ENCODE measurements at regions not wholly inside any gene's neighbourhood (a gene's known extent, or its start where the extent isn't known, plus 50 kb on each side); places are given as distances from the start of the nearest gene placed in this dataset.

- intact Hi-C loops (cut with DNase I): no loop called here
- H3K27me3 ChIP-seq: no peaks in the 10 kb centered on the region
- no peaks in the 10 kb centered on the region for H3K36me3 ChIP-seq
- H3K4me3 ChIP-seq (replicated peaks in 1 of 3): no peak overlapping the region
- 90 to 94% methylated on average over 9 of the region's 9 CpGs for WGBS, 2 donors
- no peaks in the 10 kb centered on the region for H3K9me3 ChIP-seq
- DNase-seq: no peak
- H3K27ac ChIP-seq: no peak overlapping the region
- H3K4me1 ChIP-seq: peaks cover 14 to 33% of the 10 kb centered on the region in 2 donors
- TF ChIP-seq, protein P1, sequence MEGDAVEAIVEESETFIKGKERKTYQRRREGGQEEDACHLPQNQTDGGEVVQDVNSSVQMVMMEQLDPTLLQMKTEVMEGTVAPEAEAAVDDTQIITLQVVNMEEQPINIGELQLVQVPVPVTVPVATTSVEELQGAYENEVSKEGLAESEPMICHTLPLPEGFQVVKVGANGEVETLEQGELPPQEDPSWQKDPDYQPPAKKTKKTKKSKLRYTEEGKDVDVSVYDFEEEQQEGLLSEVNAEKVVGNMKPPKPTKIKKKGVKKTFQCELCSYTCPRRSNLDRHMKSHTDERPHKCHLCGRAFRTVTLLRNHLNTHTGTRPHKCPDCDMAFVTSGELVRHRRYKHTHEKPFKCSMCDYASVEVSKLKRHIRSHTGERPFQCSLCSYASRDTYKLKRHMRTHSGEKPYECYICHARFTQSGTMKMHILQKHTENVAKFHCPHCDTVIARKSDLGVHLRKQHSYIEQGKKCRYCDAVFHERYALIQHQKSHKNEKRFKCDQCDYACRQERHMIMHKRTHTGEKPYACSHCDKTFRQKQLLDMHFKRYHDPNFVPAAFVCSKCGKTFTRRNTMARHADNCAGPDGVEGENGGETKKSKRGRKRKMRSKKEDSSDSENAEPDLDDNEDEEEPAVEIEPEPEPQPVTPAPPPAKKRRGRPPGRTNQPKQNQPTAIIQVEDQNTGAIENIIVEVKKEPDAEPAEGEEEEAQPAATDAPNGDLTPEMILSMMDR (IDR thresholded peaks at IDR 0.05): no peak
- TF ChIP-seq POLR2A (IDR thresholded peaks at IDR 0.05): no peak
These were observed 94.8 kb upstream of the ADRA1B start for GRCh38 chr5:159821461-159821940.

DNA sequence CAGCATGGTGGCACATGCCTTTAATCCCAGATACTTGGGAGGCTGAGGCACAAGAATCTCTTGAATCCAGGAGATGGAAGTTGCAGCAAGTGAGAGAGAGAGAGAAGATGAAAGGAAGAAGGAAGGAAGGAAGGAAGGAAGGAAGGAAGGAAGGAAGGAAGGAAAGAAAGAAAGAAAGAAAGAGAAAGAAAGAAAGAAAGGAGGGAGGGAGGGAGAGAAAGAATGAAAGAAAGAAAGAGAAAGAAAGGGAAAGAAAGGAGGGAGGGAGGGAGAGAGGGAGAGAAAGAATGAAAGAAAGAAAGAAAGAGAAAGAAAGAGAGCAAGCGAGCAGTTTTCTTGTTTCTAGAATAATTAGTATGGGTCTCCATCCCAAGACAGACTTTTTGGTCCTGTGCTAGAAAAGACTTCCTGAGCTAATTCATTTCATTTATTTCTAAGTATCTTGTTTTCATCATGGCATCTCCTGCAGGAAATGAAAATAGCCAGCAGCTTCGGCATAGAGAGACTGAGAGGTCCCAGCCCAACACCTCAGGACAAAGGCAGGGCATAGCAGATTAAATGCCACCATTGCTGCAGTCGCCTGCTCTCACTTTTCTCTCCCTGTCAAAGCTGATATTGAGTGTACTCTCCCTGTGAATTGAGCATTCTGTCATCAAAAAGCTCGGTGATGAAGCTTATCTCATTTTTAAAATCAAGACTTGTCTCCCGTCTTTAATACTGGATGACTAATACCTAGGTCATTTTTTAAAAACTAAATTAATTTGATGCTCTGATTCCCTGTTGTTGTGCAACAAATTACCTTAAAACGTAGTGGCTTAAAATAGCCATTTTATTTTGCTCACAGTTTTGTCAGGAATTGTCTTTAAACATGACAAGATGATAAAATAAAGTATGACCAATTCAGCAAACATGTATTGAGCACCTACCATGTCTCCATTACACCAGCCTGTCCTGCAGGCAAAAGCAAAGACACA, 91.8 kb upstream of the ADRA1B start:
- peaks cover 22 to 34% of the 10 kb centered on the region in 2 donors for H3K4me1 ChIP-seq
- H3K4me3 ChIP-seq (replicated peaks in 1 of 3): no peak overlapping the region
- no peak for DNase-seq
- H3K9me3 ChIP-seq: no peaks in the 10 kb centered on the region
- peak overlapping the region in 1 of 3 donors; percentile 43 for H3K27ac ChIP-seq
- intact Hi-C loops (cut with DNase I): no loop called here
- H3K27me3 ChIP-seq: no peaks in the 10 kb centered on the region
- H3K36me3 ChIP-seq: no peaks in the 10 kb centered on the region
- WGBS, 2 donors: 82 to 86% methylated on average over 6 of the region's 6 CpGs
- TF ChIP-seq POLR2A (IDR thresholded peaks at IDR 0.05): no peak
- TF ChIP-seq, protein P1 (IDR thresholded peaks at IDR 0.05): no peak

- 9 to 12% methylated on average over 3 of the region's 3 CpGs for WGBS, 2 donors
- H3K27ac ChIP-seq: peak overlapping the region in 2 of 3 donors; percentile 74 to 75
- intact Hi-C loops (cut with DNase I): no loop called here
- H3K4me1 ChIP-seq: peaks cover 22 to 27% of the 10 kb centered on the region in 2 donors
- H3K4me3 ChIP-seq (replicated peaks in 1 of 3): no peak overlapping the region
- no peaks in the 10 kb centered on the region for H3K9me3 ChIP-seq
- H3K36me3 ChIP-seq: no peaks in the 10 kb centered on the region
- no peak for TF ChIP-seq POLR2A (IDR thresholded peaks at IDR 0.05)
- TF ChIP-seq, protein P1 (IDR thresholded peaks at IDR 0.05): no peak
- peak; percentile 92 for DNase-seq
- H3K27me3 ChIP-seq: no peaks in the 10 kb centered on the region
These were observed 90.7 kb upstream of the ADRA1B start for GRCh38 chr5:159825551-159826051.

DNA sequence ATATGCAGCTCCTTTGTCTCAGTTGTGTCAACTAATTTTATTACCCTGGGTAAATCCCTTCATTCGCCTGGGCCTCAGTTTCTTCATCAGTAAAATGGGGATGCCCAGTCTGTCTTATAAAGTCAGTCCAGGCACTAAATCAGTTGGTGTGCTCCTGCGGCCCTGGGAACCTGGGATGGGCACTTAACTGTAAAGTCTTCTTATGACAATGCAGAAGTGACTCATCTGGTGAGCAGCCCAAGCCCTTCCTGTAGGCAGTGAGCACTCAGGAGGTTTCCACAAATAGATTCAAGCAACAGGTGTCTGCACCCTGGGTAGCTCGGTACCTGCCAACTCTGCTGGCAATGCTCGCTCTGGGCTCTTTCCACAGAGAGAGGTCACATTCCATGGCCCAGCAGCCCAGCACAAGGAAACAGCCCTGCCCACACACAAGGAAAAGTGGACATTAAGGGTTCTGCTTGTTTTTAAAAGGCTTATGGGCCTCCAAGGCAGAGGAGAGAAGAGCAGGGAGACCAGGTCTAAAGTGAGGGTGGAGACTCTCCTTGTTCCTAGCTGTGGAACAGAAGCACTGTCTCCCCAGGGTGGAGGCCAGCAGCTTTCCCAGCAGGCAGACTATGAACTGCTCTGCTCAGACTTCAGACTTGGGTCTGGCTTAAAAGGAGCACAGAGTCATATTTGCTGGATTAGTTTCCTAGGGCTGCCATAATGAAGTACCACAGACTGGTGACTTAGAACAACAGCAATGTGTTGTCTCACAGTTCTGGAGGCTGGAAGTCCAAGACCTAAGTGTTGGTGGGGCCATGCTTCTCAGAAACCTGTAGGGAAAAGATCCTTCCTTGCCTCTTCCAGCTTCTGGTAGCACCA, 89.7 kb upstream of the ADRA1B start:
- no peak overlapping the region for H3K4me3 ChIP-seq (replicated peaks in 1 of 3)
- H3K4me1 ChIP-seq: peaks cover 22 to 27% of the 10 kb centered on the region in 2 donors
- intact Hi-C loops (cut with DNase I): no loop called here
- DNase-seq: peak; percentile 81 to 82
- H3K27ac ChIP-seq: peak overlapping the region in 2 of 3 donors; percentile 74 to 75
- no peaks in the 10 kb centered on the region for H3K27me3 ChIP-seq
- WGBS, 2 donors: 40 to 60% methylated on average over 3 to 4 of the region's 4 CpGs
- no peaks in the 10 kb centered on the region for H3K36me3 ChIP-seq
- no peak for TF ChIP-seq POLR2A (IDR thresholded peaks at IDR 0.05)
- TF ChIP-seq, protein P1 (IDR thresholded peaks at IDR 0.05): peak in 1 of 6 experiments; percentile 9
- H3K9me3 ChIP-seq: no peaks in the 10 kb centered on the region
